ENCODE measurements at regions not wholly inside any gene's neighbourhood (a gene's known extent, or its start where the extent isn't known, plus 50 kb on each side); places are given as distances from the start of the nearest gene placed in this dataset.

GRCh38 chr10:8979976-8980375 is 925.5 kb downstream of the GATA3 start:
- TF ChIP-seq EZH2phosphoT487 (IDR thresholded peaks at IDR 0.05; ENCODE audit: insufficient read depth, low read depth) = no peak
- TF ChIP-seq EZH2 (IDR thresholded peaks at IDR 0.05; ENCODE audit: insufficient read depth, poor library complexity, severe bottlenecking) = no peak
